Neuronal stem cell (in vitro differentiated cells): ENCODE measurements at regions not wholly inside any gene's neighbourhood (a gene's known extent, or its start where the extent isn't known, plus 50 kb on each side); places are given as distances from the start of the nearest gene placed in this dataset.
A peak's percentile ranks its signal among the peaks of the same experiment; 100 is the strongest.

Experiments
- DNase-seq: peaks from one replicate; pipeline ENCODE4 v3.0.0-alpha.2; 2013; ENCODE audit warnings: low spot score
- H2AFZ ChIP-seq: one replicate; pipeline ENCODE4 v1.6.1; 2013; ENCODE audit warnings: mild to moderate bottlenecking, low read length, inconsistent platforms
- H2AK5ac ChIP-seq: 2 replicates; pipeline ENCODE4 v1.6.1; 2013; ENCODE audit warnings: low read depth, mild to moderate bottlenecking, inconsistent platforms, low read length, moderate library complexity, mixed read lengths
- H2BK120ac ChIP-seq: 2 replicates; pipeline ENCODE4 v1.6.1; 2013; ENCODE audit warnings: low read depth, mild to moderate bottlenecking, inconsistent platforms, low read length, moderate library complexity, mixed read lengths
- H2BK12ac ChIP-seq: one replicate; pipeline ENCODE4 v1.6.1; 2013; ENCODE audit warnings: low read length, inconsistent platforms
- H2BK15ac ChIP-seq: 2 replicates; pipeline ENCODE4 v1.6.1; 2013; ENCODE audit warnings: mild to moderate bottlenecking, low read length, inconsistent platforms, mixed read lengths
- H2BK5ac ChIP-seq: one replicate; pipeline ENCODE4 v1.6.1; 2013; ENCODE audit warnings: inconsistent platforms, mild to moderate bottlenecking, low read length, moderate library complexity
- H3K14ac ChIP-seq: one replicate; pipeline ENCODE4 v1.6.1; 2013; ENCODE audit warnings: low read length, inconsistent platforms
- H3K18ac ChIP-seq: 2 replicates; pipeline ENCODE4 v1.6.1; 2013; ENCODE audit warnings: low read length, inconsistent platforms
- H3K23ac ChIP-seq: 2 replicates; pipeline ENCODE4 v1.6.1; 2013; ENCODE audit warnings: low read depth, mild to moderate bottlenecking, mixed read lengths, low read length, inconsistent platforms; ENCODE audit not compliant: poor library complexity
- H3K27ac ChIP-seq: replicated peaks from 3 replicates; pipeline ENCODE4 v1.5.1; 2013; ENCODE audit warnings: low read length, inconsistent platforms
- H3K27me3 ChIP-seq, 3 experiments: 2 replicates each; pipeline ENCODE4 v1.6.1; 2013; ENCODE audit warnings: low read length in 3 of 3, mild to moderate bottlenecking in 2 of 3, inconsistent platforms in 1 of 3, low read depth in 1 of 3, mixed read lengths in 1 of 3, moderate library complexity in 1 of 3; ENCODE audit not compliant: control insufficient read depth in 3 of 3, insufficient read depth in 3 of 3
- H3K36me3 ChIP-seq, 2 donors: replicated peaks in 1 of 2; 2 replicates each; pipeline ENCODE4 v1.6.1; 2013; ENCODE audit warnings: low read length in 2 of 2; ENCODE audit not compliant: control insufficient read depth in 2 of 2, insufficient read depth in 2 of 2
- H3K4ac ChIP-seq: 2 replicates; pipeline ENCODE4 v1.6.1; 2013; ENCODE audit warnings: inconsistent platforms, mild to moderate bottlenecking, low read length, moderate library complexity
- H3K4me1 ChIP-seq, 2 donors: 1 replicate in 1 of 2; 2 replicates in 1 of 2; pipeline ENCODE4 v1.6.1; 2013; ENCODE audit warnings: low read length in 2 of 2, low read depth in 1 of 2; ENCODE audit not compliant: control insufficient read depth in 2 of 2, insufficient read depth in 1 of 2
- H3K4me2 ChIP-seq: one replicate; pipeline ENCODE4 v1.6.1; 2013; ENCODE audit warnings: mild to moderate bottlenecking, low read length, inconsistent platforms; ENCODE audit not compliant: insufficient read depth, poor library complexity, severe bottlenecking
- H3K4me3 ChIP-seq, 2 donors: 2 replicates each; pipeline ENCODE4 v1.5.1; 2013; ENCODE audit warnings: low read length in 2 of 2, mild to moderate bottlenecking in 2 of 2, inconsistent platforms in 1 of 2, moderate library complexity in 1 of 2
- H3K79me1 ChIP-seq: one replicate; pipeline ENCODE4 v1.6.1; 2013; ENCODE audit warnings: low read depth, mild to moderate bottlenecking, inconsistent platforms, low read length, moderate library complexity
- H3K9ac ChIP-seq: one replicate; pipeline ENCODE4 v1.6.1; 2013; ENCODE audit warnings: mild to moderate bottlenecking, low read depth, low read length, inconsistent platforms; ENCODE audit not compliant: poor library complexity
- H3K9me3 ChIP-seq, 2 donors: replicated peaks in 1 of 2; 2 replicates each; pipeline versions ENCODE3 to v1.6.1; 2013; ENCODE audit warnings: low read length in 2 of 2, mild to moderate bottlenecking in 2 of 2, inconsistent platforms in 1 of 2, low read depth in 1 of 2, mixed read lengths in 1 of 2, moderate library complexity in 1 of 2; ENCODE audit not compliant: control insufficient read depth in 2 of 2, insufficient read depth in 1 of 2
- H4K8ac ChIP-seq: one replicate; pipeline ENCODE4 v1.6.1; 2013; ENCODE audit warnings: low read depth, mild to moderate bottlenecking, inconsistent platforms, low read length, moderate library complexity
- H4K91ac ChIP-seq: one replicate; pipeline ENCODE4 v1.6.1; 2013; ENCODE audit warnings: low read length, low read depth, mild to moderate bottlenecking, inconsistent platforms; ENCODE audit not compliant: poor library complexity
- WGBS, 2 donors: extraction: QIAGEN DNeasy Blood & Tissue Kit; methylation state at CpG; one replicate each; pipeline ENCODE4 v1.1.7; 2013; ENCODE audit warnings: missing lambda C conversion rate in 2 of 2, mixed read lengths in 1 of 2; ENCODE audit not compliant: insufficient read length in 2 of 2, insufficient replicate concordance in 1 of 2; ENCODE audit errors: extremely low coverage in 2 of 2; 5-methylcytosine and 5-hydroxymethylcytosine counted together

GRCh38 chr5:125700380-125700861, 722.8 kb upstream of the GRAMD2B start:
- Histone ChIP-seq H3K23ac (no peak overlapping the region), H3K4ac (no peak overlapping the region), H3K27ac (peak overlapping the region; percentile 72), H2BK15ac (no peak overlapping the region), H3K79me1 (no peaks in the 10 kb centered on the region), H3K14ac (no peak overlapping the region), H3K4me3 (no peak overlapping the region), H2AFZ (peak overlapping the region; percentile 75), H3K4me1 (peaks cover 3 to 12% of the 10 kb centered on the region in 2 donors), H3K9me3 (peaks cover 0 to 17% of the 10 kb centered on the region in 2 donors), H3K36me3 (no peaks in the 10 kb centered on the region), H2BK120ac (no peak overlapping the region), H2BK12ac (no peak overlapping the region), H4K91ac (no peak overlapping the region), H3K18ac (no peak overlapping the region), H3K4me2 (no peak overlapping the region), H2BK5ac (no peak overlapping the region), H2AK5ac (no peak overlapping the region), H3K9ac (no peak overlapping the region), H4K8ac (no peak overlapping the region), H3K27me3 (no peaks in the 10 kb centered on the region)
- DNase-seq, result no peak
- WGBS, 2 donors, result no CpG with 5 or more reads among the region's 8 CpGs

DNA sequence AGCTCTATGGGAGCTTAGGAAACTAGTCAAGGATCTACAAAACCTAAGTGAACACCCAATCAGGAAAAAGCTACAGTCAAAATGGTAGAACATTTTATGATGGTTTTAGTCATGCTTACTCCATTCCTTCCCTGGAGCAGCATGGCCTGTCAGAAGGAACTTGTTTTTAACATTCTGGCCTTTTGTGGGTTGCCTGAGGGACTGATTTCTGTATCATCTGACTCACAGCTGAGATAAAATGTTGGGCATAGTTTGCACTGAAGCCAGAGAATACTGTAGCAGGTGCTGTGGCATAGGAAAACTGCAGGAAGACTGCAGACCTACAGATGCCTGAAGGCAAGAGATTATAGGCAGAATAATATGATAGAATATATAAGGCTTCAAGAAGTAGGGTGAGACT, 719.6 kb upstream of the GRAMD2B start:
- Histone ChIP-seq H3K23ac (no peak overlapping the region), H3K4me3 (no peak overlapping the region), H3K4me1 (peaks cover 3 to 10% of the 10 kb centered on the region in 2 donors), H3K79me1 (no peaks in the 10 kb centered on the region), H3K4ac (no peak overlapping the region), H3K18ac (no peak overlapping the region), H3K36me3 (no peaks in the 10 kb centered on the region), H3K27me3 (no peaks in the 10 kb centered on the region), H2BK15ac (no peak overlapping the region), H2BK5ac (no peak overlapping the region), H3K4me2 (no peak overlapping the region), H3K9me3 (peaks cover 0 to 23% of the 10 kb centered on the region in 2 donors), H4K91ac (no peak overlapping the region), H3K9ac (no peak overlapping the region), H2BK120ac (no peak overlapping the region), H3K27ac (no peak overlapping the region), H2AFZ (no peak overlapping the region), H4K8ac (no peak overlapping the region), H2BK12ac (no peak overlapping the region), H2AK5ac (no peak overlapping the region), H3K14ac (no peak overlapping the region)
- DNase-seq, result no peak

DNA sequence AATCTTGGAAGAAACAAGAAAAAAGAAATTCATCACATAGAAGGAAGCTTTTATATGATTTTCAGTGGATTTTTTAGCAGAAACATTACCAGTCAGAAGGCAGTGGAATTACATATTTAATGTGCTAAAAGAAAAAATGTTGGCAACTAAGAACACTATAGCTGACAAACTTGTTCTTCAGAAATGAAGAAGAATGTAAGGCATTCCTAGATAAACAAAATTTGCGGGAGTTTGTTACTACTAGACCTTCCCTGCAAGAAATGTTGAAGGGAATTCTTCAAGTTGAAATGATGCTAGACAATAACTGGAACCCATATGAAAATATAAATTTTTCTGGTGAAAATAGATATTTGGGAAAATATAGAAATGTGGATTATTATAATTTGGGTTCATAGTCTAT, 718.3 kb upstream of the GRAMD2B start:
- Histone ChIP-seq H3K23ac (no peak overlapping the region), H3K27ac (no peak overlapping the region), H3K9me3 (peaks cover 0 to 23% of the 10 kb centered on the region in 2 donors), H3K4me2 (no peak overlapping the region), H2BK5ac (no peak overlapping the region), H3K4me3 (no peak overlapping the region), H2BK120ac (no peak overlapping the region), H2AFZ (no peak overlapping the region), H2AK5ac (no peak overlapping the region), H3K27me3 (no peaks in the 10 kb centered on the region), H4K8ac (no peak overlapping the region), H3K36me3 (no peaks in the 10 kb centered on the region), H3K14ac (no peak overlapping the region), H3K9ac (no peak overlapping the region), H3K18ac (no peak overlapping the region), H4K91ac (no peak overlapping the region), H3K79me1 (no peaks in the 10 kb centered on the region), H2BK15ac (no peak overlapping the region), H3K4me1 (peaks cover 3 to 4% of the 10 kb centered on the region in 2 donors), H3K4ac (no peak overlapping the region), H2BK12ac (no peak overlapping the region)
- no peak for DNase-seq
- WGBS, 2 donors, result no CpG with 5 or more reads among the region's 1 CpG

DNA sequence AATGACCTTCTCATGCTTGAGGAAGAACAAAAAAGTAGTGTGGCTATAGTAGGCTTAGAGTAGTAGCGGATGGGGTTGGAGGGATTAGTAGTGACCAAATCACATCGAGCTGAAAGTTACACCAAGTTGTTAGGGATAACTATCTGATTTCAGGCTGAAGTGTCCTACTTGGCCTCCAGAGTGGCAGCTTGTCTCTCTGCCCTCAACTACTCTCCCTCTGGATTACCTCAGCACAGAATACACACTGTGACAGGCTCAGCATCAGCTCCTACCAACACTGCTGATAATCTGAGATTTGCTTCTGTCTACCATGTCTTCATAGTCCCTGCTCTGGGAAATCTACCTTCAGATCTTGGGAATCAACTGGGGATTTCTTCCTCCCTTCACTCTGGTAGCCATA, 714.6 kb upstream of the GRAMD2B start:
- H3K36me3 ChIP-seq, result no peaks in the 10 kb centered on the region
- H2BK120ac ChIP-seq, result no peak overlapping the region
- no peak overlapping the region for H4K8ac ChIP-seq
- no peak overlapping the region for H2BK15ac ChIP-seq
- H3K4me1 ChIP-seq, result peaks cover 3 to 9% of the 10 kb centered on the region in 2 donors
- no peak overlapping the region for H4K91ac ChIP-seq
- DNase-seq, result no peak
- no peaks in the 10 kb centered on the region for H3K79me1 ChIP-seq
- no peak overlapping the region for H3K4ac ChIP-seq
- no peak overlapping the region for H3K4me3 ChIP-seq
- no peak overlapping the region for H2AK5ac ChIP-seq
- H3K18ac ChIP-seq, result no peak overlapping the region
- no CpG with 5 or more reads among the region's 2 CpGs for WGBS, 2 donors
- no peak overlapping the region for H2BK12ac ChIP-seq
- H3K27ac ChIP-seq, result no peak overlapping the region
- H3K27me3 ChIP-seq, result no peaks in the 10 kb centered on the region
- no peak overlapping the region for H3K4me2 ChIP-seq
- peaks cover 0 to 19% of the 10 kb centered on the region in 2 donors for H3K9me3 ChIP-seq
- no peak overlapping the region for H3K9ac ChIP-seq
- no peak overlapping the region for H3K23ac ChIP-seq
- no peak overlapping the region for H3K14ac ChIP-seq
- H2AFZ ChIP-seq, result peak overlapping the region; percentile 3
- H2BK5ac ChIP-seq, result no peak overlapping the region
